Motor neuron (in vitro differentiated cells): ENCODE measurements at regions not wholly inside any gene's neighbourhood (a gene's known extent, or its start where the extent isn't known, plus 50 kb on each side); places are given as distances from the start of the nearest gene placed in this dataset.

Source experiments
- ATAC-seq, 8 experiments: fragments of 200-7000 bp; cut with Tn5 transposase; replicated peaks in 6 of 8; 2 replicates each; pipeline ENCODE4 v1.8.0; 2021; ENCODE audit warnings: mild to moderate bottlenecking in 8 of 8, moderate library complexity in 8 of 8
- H3K27ac ChIP-seq, 2 donors: fragments of 250-450 bp; sonication (Bioruptor Pico); 2 replicates each; pipeline ENCODE4 v1.9.0; 2021; ENCODE audit warnings: antibody characterized with exemption in 2 of 2, mild to moderate bottlenecking in 2 of 2, moderate library complexity in 1 of 2
- H3K4me1 ChIP-seq, 2 donors: fragments of 250-450 bp; sonication (Bioruptor Pico); replicated peaks in 1 of 2; 2 replicates each; pipeline ENCODE4 v1.6.1; 2021; ENCODE audit warnings: antibody characterized with exemption in 2 of 2, mild to moderate bottlenecking in 2 of 2, moderate library complexity in 1 of 2
- H3K4me3 ChIP-seq, 5 donors: fragments of 250-450 bp; sonication (Bioruptor Pico); 2 replicates each; pipeline ENCODE4 v1.9.0; 2021; ENCODE audit warnings: antibody characterized with exemption in 5 of 5, mild to moderate bottlenecking in 5 of 5, moderate library complexity in 4 of 5
- WGBS, 10 experiments: fragments of 450-650 bp; shearing (Covaris generic); methylation state at CpG; one replicate each; pipeline ENCODE4 v1.0.0; 2022; 5-methylcytosine and 5-hydroxymethylcytosine counted together
- in situ Hi-C, 9 experiments: fragments of 400-800 bp; cut with MboI; loops; one replicate each; pipeline ENCODE4 v1.15.0; 2021; ENCODE audit warnings: low sequenced_read_pairs in 9 of 9, low pct_unique_long_range_greater_than_20kb in 2 of 9; ENCODE audit not compliant: unreplicated experiment in 9 of 9

DNA sequence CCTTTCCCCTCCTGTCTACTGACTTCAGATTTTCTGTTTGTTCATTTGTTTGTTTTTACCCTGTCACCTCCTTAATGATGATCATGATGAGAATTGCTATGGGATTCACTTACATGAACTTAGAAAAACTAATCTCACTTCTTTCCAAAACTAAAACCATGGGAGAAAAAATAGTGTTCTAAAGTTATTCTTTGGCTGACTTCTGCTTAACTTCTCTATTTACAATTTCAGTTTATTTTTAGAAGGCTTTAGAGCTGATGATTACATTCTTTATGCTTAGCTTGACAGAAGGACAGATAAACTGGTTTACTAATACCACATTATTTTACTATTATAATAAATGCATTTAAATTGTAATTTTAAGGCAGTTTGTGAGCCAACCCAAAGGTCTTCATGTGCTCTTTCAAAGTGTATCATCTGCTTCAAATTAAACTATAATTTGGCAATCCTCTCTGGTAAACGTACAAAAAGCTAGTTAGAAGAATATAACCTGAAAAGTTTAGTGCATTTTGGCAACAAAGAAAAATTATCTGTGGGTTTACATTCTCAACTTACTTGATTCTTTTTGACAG lies 676.8 kb upstream of the UBE2E2 start:
- Histone ChIP-seq H3K4me3 (no peak overlapping the region), H3K4me1 (no peaks in the 10 kb centered on the region), H3K27ac (no peak overlapping the region)
- in situ Hi-C loops = no loop called here
- ATAC-seq = no peak
- WGBS, 10 experiments = 0 to 100% (median 60%) methylated on average over 1 of the region's 1 CpG; no CpG with 5 or more reads in 3 of the 10 experiments

GRCh38 chr3:22536541-22536940 lies 666.6 kb upstream of the UBE2E2 start:
- ATAC-seq = peak in 5 of 8 experiments; percentile 27 to 78 (median 74)

GRCh38 chr3:22537560-22537959 lies 665.6 kb upstream of the UBE2E2 start:
- H3K27ac ChIP-seq = no peak overlapping the region
- 0 to 100% (median 29%) methylated on average over 1 of the region's 1 CpG; no CpG with 5 or more reads in 2 of the 10 experiments for WGBS, 10 experiments
- no peak overlapping the region for H3K4me3 ChIP-seq
- in situ Hi-C loops = no loop called here
- peaks cover 5 to 7% of the 10 kb centered on the region in 2 donors for H3K4me1 ChIP-seq
- no peak for ATAC-seq

More at GRCh38 chr3:22536541-22536940, 666.6 kb upstream of the UBE2E2 start:
- Histone ChIP-seq H3K4me3 (no peak overlapping the region), H3K4me1 (peaks cover 5 to 7% of the 10 kb centered on the region in 2 donors), H3K27ac (peak overlapping the region in 1 of 2 donors; percentile 22)
- in situ Hi-C loops = no loop called here
- 0 to 82% (median 28%) methylated on average over 1 of the region's 1 CpG; no CpG with 5 or more reads in 4 of the 10 experiments for WGBS, 10 experiments

GRCh38 chr3:22542311-22542710 lies 660.8 kb upstream of the UBE2E2 start:
- Histone ChIP-seq H3K27ac (no peak overlapping the region), H3K4me1 (no peaks in the 10 kb centered on the region), H3K4me3 (no peak overlapping the region)
- 50 to 95% (median 69%) methylated on average over 1 to 2 of the region's 2 CpGs; no CpG with 5 or more reads in 4 of the 10 experiments for WGBS, 10 experiments
- in situ Hi-C loops = no loop called here
- ATAC-seq = no peak

GRCh38 chr3:22555753-22556435 lies 647.2 kb upstream of the UBE2E2 start:
- H3K27ac ChIP-seq = no peak overlapping the region
- 40 to 100% (median 83%) methylated on average over 1 to 5 of the region's 5 CpGs for WGBS, 10 experiments
- no peak overlapping the region for H3K4me3 ChIP-seq
- H3K4me1 ChIP-seq = no peaks in the 10 kb centered on the region
- in situ Hi-C loops = loop anchor here in 1 of 9 experiments (25.0 kb wide), 1 partner anchor 381 kb away; no protein-coding TSS in a partner anchor
- ATAC-seq = no peak

- in situ Hi-C loops = loop anchor here in 1 of 9 experiments (25.0 kb wide), 1 partner anchor 372 kb away; no protein-coding TSS in a partner anchor
- Histone ChIP-seq H3K4me1 (no peaks in the 10 kb centered on the region), H3K27ac (no peak overlapping the region), H3K4me3 (no peak overlapping the region)
- no peak for ATAC-seq
Measured at GRCh38 chr3:22565393-22565792, 637.7 kb upstream of the UBE2E2 start.

DNA sequence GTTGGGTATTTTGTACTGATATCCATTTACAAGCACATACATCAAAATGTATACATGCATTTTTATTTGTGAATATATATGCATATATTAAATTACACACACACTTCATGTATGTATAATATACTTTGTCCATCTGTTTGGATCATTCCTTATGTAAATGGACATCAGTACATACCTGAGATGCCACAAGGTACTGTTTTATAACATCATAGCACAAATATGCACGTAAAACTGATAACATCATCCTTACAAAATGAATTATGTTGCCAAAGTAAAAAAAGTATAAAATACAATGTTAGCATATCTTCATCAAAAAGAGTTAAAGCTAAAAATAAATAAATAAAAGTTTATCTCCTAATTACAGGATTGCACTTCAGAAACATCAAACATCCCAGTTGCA lies 634.8 kb upstream of the UBE2E2 start:
- in situ Hi-C loops = loop anchor here in 1 of 9 experiments (25.0 kb wide), 1 partner anchor 369 kb away; no protein-coding TSS in a partner anchor
- no peak overlapping the region for H3K4me3 ChIP-seq
- 33 to 100% (median 100%) methylated on average over 1 of the region's 1 CpG; no CpG with 5 or more reads in 1 of the 10 experiments for WGBS, 10 experiments
- H3K27ac ChIP-seq = no peak overlapping the region
- no peaks in the 10 kb centered on the region for H3K4me1 ChIP-seq
- ATAC-seq = no peak

- no peak overlapping the region for H3K4me3 ChIP-seq
- in situ Hi-C loops = loop anchor here in 1 of 9 experiments (25.0 kb wide), 1 partner anchor 368 kb away; no protein-coding TSS in a partner anchor
- H3K27ac ChIP-seq = no peak overlapping the region
- 54 to 100% (median 92%) methylated on average over 1 to 2 of the region's 2 CpGs; no CpG with 5 or more reads in 2 of the 10 experiments for WGBS, 10 experiments
- ATAC-seq = no peak
- no peaks in the 10 kb centered on the region for H3K4me1 ChIP-seq
Measured at GRCh38 chr3:22569570-22569969, 633.6 kb upstream of the UBE2E2 start.

DNA sequence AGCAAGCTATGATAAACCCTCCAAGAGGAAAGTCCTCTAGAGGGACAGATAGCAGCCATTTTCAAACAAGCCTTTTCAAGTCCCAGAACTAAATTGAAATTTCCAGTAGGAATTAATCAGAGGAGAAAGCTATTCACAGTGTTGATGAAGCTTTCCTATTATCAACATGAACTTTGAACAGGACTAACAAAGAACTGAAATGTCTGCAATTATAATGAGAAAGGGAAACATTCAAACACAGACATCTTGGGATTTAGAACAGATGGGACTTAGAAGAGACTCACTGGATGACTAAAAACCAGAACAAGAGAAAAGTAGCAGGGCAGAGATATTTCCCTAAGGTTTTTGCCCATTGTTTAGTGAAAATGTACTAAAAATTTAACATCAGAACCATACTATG lies 622.1 kb upstream of the UBE2E2 start:
- Histone ChIP-seq H3K4me3 (no peak overlapping the region), H3K4me1 (peaks cover 7 to 13% of the 10 kb centered on the region in 2 donors), H3K27ac (no peak overlapping the region)
- peak in 5 of 8 experiments; percentile 49 to 73 (median 60) for ATAC-seq
- in situ Hi-C loops = no loop called here

DNA sequence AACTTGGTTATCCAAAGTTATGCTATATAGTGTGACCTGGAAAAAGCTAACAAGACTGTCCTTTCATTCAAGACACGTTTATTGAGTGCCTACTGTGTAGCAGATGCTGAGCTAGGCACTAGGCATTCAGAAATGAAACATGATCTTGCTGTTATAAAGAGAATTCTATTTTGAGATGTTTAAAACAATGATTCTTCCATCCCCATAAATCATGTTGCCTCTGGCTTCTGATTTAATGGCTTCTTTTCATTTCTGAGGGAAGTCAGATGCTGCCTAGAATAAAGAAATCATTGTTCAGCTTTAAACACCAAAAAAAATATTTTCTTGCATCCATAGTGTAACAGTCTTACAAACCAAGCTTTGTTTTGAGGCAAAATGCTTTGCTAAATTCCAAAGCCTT lies 620.9 kb upstream of the UBE2E2 start:
- H3K4me1 ChIP-seq = peaks cover 7 to 13% of the 10 kb centered on the region in 2 donors
- ATAC-seq = peak in 5 of 8 experiments; percentile 56 to 84 (median 71)
- no peak overlapping the region for H3K27ac ChIP-seq
- 0 to 80% (median 36%) methylated on average over 1 of the region's 1 CpG; no CpG with 5 or more reads in 3 of the 10 experiments for WGBS, 10 experiments
- in situ Hi-C loops = no loop called here
- H3K4me3 ChIP-seq = no peak overlapping the region

GRCh38 chr3:22585504-22585903 lies 617.6 kb upstream of the UBE2E2 start:
- in situ Hi-C loops = no loop called here
- no peak overlapping the region for H3K27ac ChIP-seq
- peak; percentile 51 to 99 (median 76) for ATAC-seq
- H3K4me3 ChIP-seq = no peak overlapping the region
- H3K4me1 ChIP-seq = peaks cover 7 to 13% of the 10 kb centered on the region in 2 donors
- WGBS, 10 experiments = 0 to 100% (median 69%) methylated on average over 1 to 2 of the region's 2 CpGs

DNA sequence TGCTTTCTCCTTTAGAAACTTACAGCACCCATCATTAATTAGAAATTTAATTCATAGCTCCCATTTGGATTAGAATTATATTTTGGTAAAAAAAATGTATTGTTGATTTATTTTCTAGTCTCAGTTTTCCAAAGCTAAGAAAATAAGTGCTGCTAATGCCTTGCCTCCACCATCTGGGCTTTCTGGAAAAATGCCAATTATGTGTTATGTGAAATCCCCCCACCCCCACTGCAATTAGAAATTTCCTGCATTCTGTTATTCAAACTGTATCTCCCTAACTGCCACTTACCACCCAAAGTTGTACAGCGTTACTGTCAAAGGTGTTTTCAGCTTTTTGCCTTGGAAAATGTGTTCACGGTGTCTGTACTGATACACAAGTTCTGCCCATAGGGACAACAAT lies 617.2 kb upstream of the UBE2E2 start:
- H3K4me3 ChIP-seq = no peak overlapping the region
- no peak overlapping the region for H3K27ac ChIP-seq
- WGBS, 10 experiments = 39 to 100% (median 96%) methylated on average over 1 to 2 of the region's 2 CpGs; no CpG with 5 or more reads in 2 of the 10 experiments
- H3K4me1 ChIP-seq = peaks cover 7 to 13% of the 10 kb centered on the region in 2 donors
- ATAC-seq = peak in 2 of 8 experiments; percentile 25 to 45
- in situ Hi-C loops = no loop called here

DNA sequence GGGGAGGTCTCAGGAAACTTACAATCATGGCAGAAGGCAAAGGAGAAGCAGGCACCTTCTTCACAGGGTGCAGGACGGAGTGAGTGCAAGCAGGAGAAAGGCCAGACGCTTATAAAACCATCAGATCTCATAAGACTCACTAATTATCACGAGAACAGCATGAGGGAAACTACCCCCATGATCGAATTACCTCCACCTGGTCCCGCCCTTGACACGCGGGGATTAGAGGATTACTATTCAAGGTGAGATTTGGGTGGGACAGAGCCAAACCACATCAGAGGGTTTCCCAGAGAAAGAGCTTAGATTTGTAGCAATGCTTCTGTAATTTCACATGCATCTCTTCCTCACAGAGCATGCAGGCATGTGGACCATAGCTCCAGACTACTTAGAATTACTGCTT lies 615.7 kb upstream of the UBE2E2 start:
- Histone ChIP-seq H3K4me1 (no peaks in the 10 kb centered on the region), H3K4me3 (no peak overlapping the region), H3K27ac (no peak overlapping the region)
- 23 to 90% (median 65%) methylated on average over 1 to 6 of the region's 7 CpGs; no CpG with 5 or more reads in 4 of the 10 experiments for whole genome bisulfite sequencing, 10 experiments
- in situ Hi-C loops = no loop called here
- no peak for ATAC-seq
